ENCODE measurements at regions not wholly inside any gene's neighbourhood (a gene's known extent, or its start where the extent isn't known, plus 50 kb on each side); places are given as distances from the start of the nearest gene placed in this dataset.

- Histone ChIP-seq H3K9me3 (no peaks in the 10 kb centered on the region), H3K4me1 (no peaks in the 10 kb centered on the region), H3K27ac (no peak overlapping the region), H3K36me3 (no peaks in the 10 kb centered on the region), H3K27me3 (no peaks in the 10 kb centered on the region), H3K4me3 (no peak overlapping the region)
- peak in 1 of 2 donors; percentile 28 for DNase-seq
- intact Hi-C loops (cut with DNase I; ENCODE audit: low total_unique reads), result no loop called here
- TF ChIP-seq, protein P1, sequence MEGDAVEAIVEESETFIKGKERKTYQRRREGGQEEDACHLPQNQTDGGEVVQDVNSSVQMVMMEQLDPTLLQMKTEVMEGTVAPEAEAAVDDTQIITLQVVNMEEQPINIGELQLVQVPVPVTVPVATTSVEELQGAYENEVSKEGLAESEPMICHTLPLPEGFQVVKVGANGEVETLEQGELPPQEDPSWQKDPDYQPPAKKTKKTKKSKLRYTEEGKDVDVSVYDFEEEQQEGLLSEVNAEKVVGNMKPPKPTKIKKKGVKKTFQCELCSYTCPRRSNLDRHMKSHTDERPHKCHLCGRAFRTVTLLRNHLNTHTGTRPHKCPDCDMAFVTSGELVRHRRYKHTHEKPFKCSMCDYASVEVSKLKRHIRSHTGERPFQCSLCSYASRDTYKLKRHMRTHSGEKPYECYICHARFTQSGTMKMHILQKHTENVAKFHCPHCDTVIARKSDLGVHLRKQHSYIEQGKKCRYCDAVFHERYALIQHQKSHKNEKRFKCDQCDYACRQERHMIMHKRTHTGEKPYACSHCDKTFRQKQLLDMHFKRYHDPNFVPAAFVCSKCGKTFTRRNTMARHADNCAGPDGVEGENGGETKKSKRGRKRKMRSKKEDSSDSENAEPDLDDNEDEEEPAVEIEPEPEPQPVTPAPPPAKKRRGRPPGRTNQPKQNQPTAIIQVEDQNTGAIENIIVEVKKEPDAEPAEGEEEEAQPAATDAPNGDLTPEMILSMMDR (IDR thresholded peaks at IDR 0.05), result no peak
- no peak for TF ChIP-seq POLR2A (IDR thresholded peaks at IDR 0.05)
Observed at GRCh38 chrX:39577985-39578869, 519.5 kb downstream of the BCOR start.

DNA sequence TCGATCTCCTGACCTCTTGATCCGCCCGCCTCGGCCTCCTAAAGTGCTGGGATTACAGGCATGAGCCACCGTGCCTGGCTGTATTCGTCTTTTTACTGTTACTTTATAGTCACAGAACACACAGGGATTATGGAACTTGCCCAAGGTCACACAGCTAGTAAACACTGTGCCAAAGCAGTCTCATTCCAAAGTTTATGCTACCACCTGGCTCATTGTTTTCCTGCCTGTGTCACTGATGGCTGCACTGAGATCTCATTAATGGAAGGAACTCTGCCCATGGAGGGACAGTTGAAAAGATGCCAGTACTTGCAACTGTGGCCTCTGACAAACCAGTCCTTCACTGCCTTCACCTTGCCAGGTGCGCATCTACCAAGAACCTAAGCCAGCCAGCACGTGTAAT is 517.7 kb downstream of the BCOR start:
- Histone ChIP-seq H3K27me3 (no peaks in the 10 kb centered on the region), H3K27ac (no peak overlapping the region), H3K4me3 (no peak overlapping the region), H3K4me1 (no peaks in the 10 kb centered on the region), H3K36me3 (no peaks in the 10 kb centered on the region), H3K9me3 (no peaks in the 10 kb centered on the region)
- no peak for DNase-seq
- TF ChIP-seq, protein P1 (IDR thresholded peaks at IDR 0.05), result no peak
- no peak for TF ChIP-seq POLR2A (IDR thresholded peaks at IDR 0.05)
- intact Hi-C loops (cut with DNase I; ENCODE audit: low total_unique reads), result no loop called here

DNA sequence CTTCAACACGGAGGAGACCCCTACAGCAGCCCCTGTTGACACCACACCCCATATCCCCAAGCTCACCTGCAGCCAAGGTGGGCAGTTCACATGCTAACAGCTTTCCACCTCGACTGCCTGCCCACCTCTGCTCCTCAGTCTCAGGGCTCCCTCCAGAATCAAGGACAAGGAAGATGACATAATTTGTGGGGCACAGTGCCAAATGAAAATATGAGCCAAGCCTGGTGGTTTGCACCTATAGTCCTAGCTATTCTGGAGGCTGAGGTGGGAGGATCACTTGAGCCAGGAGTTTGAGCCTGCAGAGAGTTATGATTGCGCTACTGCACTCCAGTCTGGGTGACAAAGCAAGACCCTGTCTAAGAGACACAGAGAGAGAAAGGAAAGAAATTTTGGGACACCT is 516.3 kb downstream of the BCOR start:
- Histone ChIP-seq H3K27me3 (no peaks in the 10 kb centered on the region), H3K4me3 (no peak overlapping the region), H3K9me3 (no peaks in the 10 kb centered on the region), H3K27ac (no peak overlapping the region), H3K36me3 (no peaks in the 10 kb centered on the region), H3K4me1 (no peaks in the 10 kb centered on the region)
- no peak for DNase-seq
- intact Hi-C loops (cut with DNase I; ENCODE audit: low total_unique reads), result no loop called here
- TF ChIP-seq, protein P1 (IDR thresholded peaks at IDR 0.05), result no peak
- TF ChIP-seq POLR2A (IDR thresholded peaks at IDR 0.05), result no peak

DNA sequence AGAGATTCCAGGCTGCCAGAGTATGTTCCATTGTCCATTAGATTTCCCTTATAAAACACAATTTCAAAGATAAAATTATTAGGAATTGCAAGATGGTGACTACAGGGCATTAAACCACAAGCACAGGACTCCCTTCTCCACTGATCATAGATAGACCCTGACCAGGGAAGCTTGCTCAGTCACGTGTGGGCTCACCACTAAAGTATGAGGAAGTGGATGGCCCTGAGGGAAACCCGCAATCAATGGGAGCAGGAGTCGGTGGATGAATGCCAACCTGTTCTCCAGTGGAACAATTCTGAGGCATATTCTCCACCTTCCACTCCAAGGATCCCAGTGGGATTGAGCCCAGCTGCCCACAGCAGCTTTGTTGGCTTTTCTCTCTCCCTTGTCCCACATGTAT is 515.7 kb downstream of the BCOR start:
- Histone ChIP-seq H3K36me3 (no peaks in the 10 kb centered on the region), H3K9me3 (no peaks in the 10 kb centered on the region), H3K27ac (no peak overlapping the region), H3K27me3 (no peaks in the 10 kb centered on the region), H3K4me3 (no peak overlapping the region), H3K4me1 (no peaks in the 10 kb centered on the region)
- intact Hi-C loops (cut with DNase I; ENCODE audit: low total_unique reads), result no loop called here
- DNase-seq, result no peak
- TF ChIP-seq POLR2A (IDR thresholded peaks at IDR 0.05), result no peak
- TF ChIP-seq, protein P1 (IDR thresholded peaks at IDR 0.05), result no peak

DNA sequence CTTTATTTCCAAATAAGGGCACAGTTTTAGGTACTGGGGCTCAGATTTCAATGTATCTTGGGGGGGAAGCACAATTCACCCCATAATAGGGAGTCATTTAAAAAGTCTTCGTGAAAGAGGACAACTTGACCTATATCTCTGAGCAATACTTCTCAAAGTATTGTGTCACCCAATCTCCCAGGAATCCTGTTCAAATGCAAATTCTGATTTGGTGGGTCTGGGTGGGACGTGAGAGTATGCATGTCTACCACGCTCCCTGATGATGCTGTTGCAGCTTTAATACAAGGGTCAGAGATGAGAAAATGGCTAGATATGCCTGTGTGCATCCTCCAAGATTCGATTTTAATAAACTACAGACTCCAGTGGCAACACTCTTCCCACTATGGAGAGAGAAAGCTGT is 514.8 kb downstream of the BCOR start:
- Histone ChIP-seq H3K27me3 (no peaks in the 10 kb centered on the region), H3K4me3 (no peak overlapping the region), H3K9me3 (no peaks in the 10 kb centered on the region), H3K4me1 (no peaks in the 10 kb centered on the region), H3K27ac (no peak overlapping the region), H3K36me3 (no peaks in the 10 kb centered on the region)
- no peak for TF ChIP-seq POLR2A (IDR thresholded peaks at IDR 0.05)
- TF ChIP-seq, protein P1 (IDR thresholded peaks at IDR 0.05), result no peak
- DNase-seq, result no peak
- intact Hi-C loops (cut with DNase I; ENCODE audit: low total_unique reads), result no loop called here

All from uterus (tissue), 3 donors.